Testis (tissue), 2 donors: ENCODE measurements at regions not wholly inside any gene's neighbourhood (a gene's known extent, or its start where the extent isn't known, plus 50 kb on each side); places are given as distances from the start of the nearest gene placed in this dataset.

ENCODE experiments used
- DNase-seq: peaks from one replicate; pipeline ENCODE4 v3.0.0-alpha.2; 2019
- H3K27ac ChIP-seq, 2 donors: fragments of 200-600 bp; sonication (generic); one replicate each; pipeline ENCODE4 v1.5.1; 2019
- H3K27me3 ChIP-seq: fragments of 200-600 bp; sonication (generic); one replicate; pipeline ENCODE4 v1.5.1; 2019
- H3K36me3 ChIP-seq: fragments of 200-600 bp; sonication (generic); one replicate; pipeline ENCODE4 v1.5.1; 2017; ENCODE audit warnings: low read depth; ENCODE audit errors: missing control alignments
- H3K4me1 ChIP-seq: fragments of 200-600 bp; sonication (generic); one replicate; pipeline ENCODE4 v1.5.1; 2019
- H3K4me3 ChIP-seq, 2 donors: fragments of 200-600 bp; sonication (generic); one replicate each; pipeline ENCODE4 v1.5.1; 2017 to 2019
- H3K9me3 ChIP-seq: fragments of 200-600 bp; sonication (generic); one replicate; pipeline ENCODE4 v1.5.1; 2017
- POLR2A ChIP-seq: fragments of 450-650 bp; IDR thresholded peaks from one replicate; pipeline ENCODE4 v1.6.1; 2017; ENCODE audit warnings: antibody characterized with exemption, mild to moderate bottlenecking, moderate library complexity
- WGBS, 2 donors: methylation state at CpG; one replicate each; pipeline ENCODE4 v1.1.5; 2018; 5-methylcytosine and 5-hydroxymethylcytosine counted together
- intact Hi-C: fragments of 100-400 bp; cut with DNase I; formaldehyde crosslinking; loops from one replicate; pipeline ENCODE4 v1.15.1; 2023; ENCODE audit warnings: low total_unique reads
- TF ChIP-seq, protein P1 (sequence below), 3 experiments: fragments of 450-650 bp in 2 of 3; fragments of 200-600 bp in 1 of 3; sonication (generic) in 1 of 3; IDR thresholded peaks; one replicate each; pipeline ENCODE4 v1.5.1; 2016 to 2019; ENCODE audit warnings: antibody characterized with exemption in 3 of 3, mild to moderate bottlenecking in 2 of 3, moderate library complexity in 1 of 3

DNA sequence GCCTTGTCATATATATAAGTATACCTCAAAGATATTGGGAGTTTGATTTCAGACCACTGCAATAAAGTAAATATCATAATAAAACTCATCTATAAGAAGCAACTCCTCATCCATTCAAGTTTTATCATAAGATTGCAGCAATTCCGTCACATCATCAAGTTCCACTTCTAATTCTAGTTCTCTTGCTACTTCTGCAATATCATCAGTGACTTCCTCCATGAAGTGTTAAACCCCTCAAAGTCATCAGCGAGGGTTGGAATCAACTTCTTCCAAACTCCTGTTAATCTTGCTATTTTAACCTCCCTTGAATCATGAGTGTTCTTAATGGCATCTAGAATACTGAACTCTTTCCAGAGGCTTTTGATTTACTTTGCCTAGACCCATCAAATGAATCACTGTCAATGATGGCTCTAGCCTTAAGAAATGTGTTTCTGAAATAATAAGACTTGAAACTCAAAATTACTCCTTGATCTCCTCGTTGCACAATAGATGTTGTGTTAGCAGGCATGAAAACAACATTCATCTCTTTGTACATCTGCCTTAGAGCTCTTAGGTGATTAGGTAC lies 88.3 kb downstream of the RPE65 start:
- 86 to 90% methylated on average over 3 of the region's 3 CpGs for WGBS, 2 donors
- Histone ChIP-seq H3K4me1 (no peaks in the 10 kb centered on the region), H3K9me3 (no peaks in the 10 kb centered on the region), H3K27ac (no peak overlapping the region), H3K36me3 (no peaks in the 10 kb centered on the region), H3K4me3 (no peak overlapping the region), H3K27me3 (no peaks in the 10 kb centered on the region)
- DNase-seq: no peak
- TF ChIP-seq POLR2A: no peak
- TF ChIP-seq, protein P1, sequence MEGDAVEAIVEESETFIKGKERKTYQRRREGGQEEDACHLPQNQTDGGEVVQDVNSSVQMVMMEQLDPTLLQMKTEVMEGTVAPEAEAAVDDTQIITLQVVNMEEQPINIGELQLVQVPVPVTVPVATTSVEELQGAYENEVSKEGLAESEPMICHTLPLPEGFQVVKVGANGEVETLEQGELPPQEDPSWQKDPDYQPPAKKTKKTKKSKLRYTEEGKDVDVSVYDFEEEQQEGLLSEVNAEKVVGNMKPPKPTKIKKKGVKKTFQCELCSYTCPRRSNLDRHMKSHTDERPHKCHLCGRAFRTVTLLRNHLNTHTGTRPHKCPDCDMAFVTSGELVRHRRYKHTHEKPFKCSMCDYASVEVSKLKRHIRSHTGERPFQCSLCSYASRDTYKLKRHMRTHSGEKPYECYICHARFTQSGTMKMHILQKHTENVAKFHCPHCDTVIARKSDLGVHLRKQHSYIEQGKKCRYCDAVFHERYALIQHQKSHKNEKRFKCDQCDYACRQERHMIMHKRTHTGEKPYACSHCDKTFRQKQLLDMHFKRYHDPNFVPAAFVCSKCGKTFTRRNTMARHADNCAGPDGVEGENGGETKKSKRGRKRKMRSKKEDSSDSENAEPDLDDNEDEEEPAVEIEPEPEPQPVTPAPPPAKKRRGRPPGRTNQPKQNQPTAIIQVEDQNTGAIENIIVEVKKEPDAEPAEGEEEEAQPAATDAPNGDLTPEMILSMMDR (IDR thresholded peaks at IDR 0.05): no peak
- intact Hi-C loops: no loop called here

DNA sequence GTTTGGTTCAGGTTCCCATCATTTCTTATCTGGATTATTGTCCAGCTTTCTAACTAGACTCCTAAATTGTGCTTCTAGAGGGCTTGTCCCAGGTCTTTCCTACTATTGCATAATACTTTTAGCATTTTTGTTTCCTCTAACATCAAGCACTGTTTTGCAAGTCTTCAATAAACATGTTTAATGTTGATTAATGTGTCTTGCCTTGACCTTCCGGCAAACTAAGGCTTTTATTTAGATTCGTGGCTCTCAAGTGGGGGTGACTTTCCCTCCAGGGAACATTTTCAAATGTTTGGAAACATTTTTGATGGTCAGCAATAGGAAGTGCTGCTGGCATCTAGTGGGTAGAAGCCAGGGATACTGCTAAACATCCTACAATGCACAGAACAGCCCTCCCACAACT lies 90.7 kb downstream of the RPE65 start:
- no peaks in the 10 kb centered on the region for H3K27me3 ChIP-seq
- TF ChIP-seq, protein P1 (IDR thresholded peaks at IDR 0.05): no peak
- no peak for TF ChIP-seq POLR2A
- no peaks in the 10 kb centered on the region for H3K4me1 ChIP-seq
- intact Hi-C loops: no loop called here
- no peaks in the 10 kb centered on the region for H3K9me3 ChIP-seq
- DNase-seq: no peak
- H3K4me3 ChIP-seq: no peak overlapping the region
- no peak overlapping the region for H3K27ac ChIP-seq
- WGBS, 2 donors: 56 to 62% methylated on average over 2 of the region's 2 CpGs
- no peaks in the 10 kb centered on the region for H3K36me3 ChIP-seq

DNA sequence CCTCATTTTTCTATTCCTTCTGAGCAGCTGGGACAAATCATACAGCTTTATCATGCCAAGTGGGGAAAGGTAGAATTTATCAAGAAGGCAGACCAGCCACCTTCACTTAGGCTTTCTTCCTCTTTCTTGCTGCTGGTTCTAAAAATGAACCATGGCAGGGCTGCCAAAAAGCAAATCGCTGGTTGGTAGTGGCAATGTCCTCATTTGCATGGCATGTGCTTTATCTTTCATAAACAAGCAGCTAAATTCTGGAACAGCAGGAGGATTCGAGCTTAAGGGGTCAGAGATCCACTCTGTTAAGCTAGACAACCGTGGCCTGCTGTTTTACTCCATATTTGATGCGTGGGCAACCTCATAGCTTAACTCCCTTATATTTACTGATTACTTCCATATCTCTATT lies 91.3 kb downstream of the RPE65 start:
- Histone ChIP-seq H3K4me1 (no peaks in the 10 kb centered on the region), H3K27me3 (no peaks in the 10 kb centered on the region), H3K27ac (no peak overlapping the region), H3K9me3 (no peaks in the 10 kb centered on the region), H3K36me3 (no peaks in the 10 kb centered on the region), H3K4me3 (no peak overlapping the region)
- WGBS, 2 donors: 33 to 37% methylated on average over 4 of the region's 4 CpGs
- intact Hi-C loops: no loop called here
- no peak for TF ChIP-seq POLR2A
- TF ChIP-seq, protein P1 (IDR thresholded peaks at IDR 0.05): no peak
- DNase-seq: no peak

DNA sequence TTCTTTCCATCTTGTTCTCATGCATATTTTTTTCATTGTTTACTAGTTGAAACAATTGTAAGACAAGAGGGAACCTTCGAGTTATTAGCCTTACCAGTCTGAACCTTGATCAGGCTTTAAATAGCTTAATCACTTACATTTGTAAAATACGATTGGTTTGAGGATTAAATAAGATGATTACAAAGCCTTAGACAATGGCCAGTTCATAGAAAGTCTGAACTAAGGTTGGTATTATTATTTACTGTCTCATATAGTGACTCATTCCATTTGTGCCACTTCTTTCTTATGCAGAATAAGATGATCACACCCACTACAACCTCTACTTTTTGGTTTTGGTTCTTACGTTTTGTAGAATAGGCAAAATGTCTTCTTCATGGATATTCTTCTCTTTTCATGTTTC lies 94.1 kb downstream of the RPE65 start:
- 87 to 93% methylated on average over 3 of the region's 3 CpGs for WGBS, 2 donors
- no peak for TF ChIP-seq POLR2A
- TF ChIP-seq, protein P1 (IDR thresholded peaks at IDR 0.05): no peak

DNA sequence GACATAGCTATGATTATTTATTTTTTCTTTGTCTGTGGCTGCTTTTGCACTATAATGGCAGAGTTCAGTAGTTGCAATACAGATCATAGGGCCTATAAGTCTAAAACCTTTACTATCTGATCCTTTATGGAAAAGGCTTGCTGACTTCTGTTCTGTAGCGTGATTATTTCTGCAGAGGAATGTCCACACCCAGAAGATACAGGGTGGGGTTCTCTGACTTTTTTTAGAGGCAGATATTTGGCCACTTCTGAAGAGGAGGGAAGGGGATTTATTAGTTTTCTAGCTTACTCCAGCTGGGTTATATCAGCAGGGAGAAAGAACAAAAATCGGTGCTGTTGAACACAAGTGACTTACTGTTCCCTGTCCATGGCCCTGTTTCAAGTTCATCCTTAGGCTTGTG lies 97.6 kb downstream of the RPE65 start:
- Histone ChIP-seq H3K27me3 (no peaks in the 10 kb centered on the region), H3K27ac (no peak overlapping the region), H3K36me3 (no peaks in the 10 kb centered on the region), H3K4me3 (no peak overlapping the region), H3K4me1 (no peaks in the 10 kb centered on the region), H3K9me3 (no peaks in the 10 kb centered on the region)
- WGBS, 2 donors: 68 to 83% methylated on average over 2 of the region's 2 CpGs
- TF ChIP-seq POLR2A: no peak
- TF ChIP-seq, protein P1 (IDR thresholded peaks at IDR 0.05): no peak
- DNase-seq: no peak
- intact Hi-C loops: no loop called here

More for the DNA sequence above, 94.1 kb downstream of the RPE65 start:
- DNase-seq: no peak
- no peaks in the 10 kb centered on the region for H3K36me3 ChIP-seq
- no peak overlapping the region for H3K27ac ChIP-seq
- no peaks in the 10 kb centered on the region for H3K9me3 ChIP-seq
- H3K4me1 ChIP-seq: no peaks in the 10 kb centered on the region
- H3K4me3 ChIP-seq: no peak overlapping the region
- H3K27me3 ChIP-seq: no peaks in the 10 kb centered on the region
- intact Hi-C loops: no loop called here
